WTC11 (cell line): ENCODE measurements at regions not wholly inside any gene's neighbourhood (a gene's known extent, or its start where the extent isn't known, plus 50 kb on each side); places are given as distances from the start of the nearest gene placed in this dataset.

Source experiments
- ATAC-seq: fragments of 200-7000 bp; cut with Tn5 transposase; 2 replicates; pipeline ENCODE4 v1.10.0; 2021; ENCODE audit warnings: mild to moderate bottlenecking, moderate library complexity
- CTCF ChIA-PET: fragments of 300-600 bp; sonication (Branson Sonifier 250); formaldehyde crosslinking; loops from one replicate; lab custom pipeline; 2021; ENCODE audit warnings: antibody characterized with exemption; lab: Charles Lee
- POLR2A ChIA-PET: fragments of 350-600 bp; sonication (Branson Sonifier 250); formaldehyde crosslinking; loops from one replicate; lab custom pipeline; 2021; ENCODE audit warnings: antibody characterized with exemption; lab: Charles Lee
- DNase-seq: peaks from one replicate; pipeline ENCODE4 v3.0.0; 2021; ENCODE audit warnings: low spot score
- H3K27ac Mint-ChIP-seq: 2 replicates; pipeline ENCODE4 v1.8.0; 2021; ENCODE audit warnings: mixed read lengths
- H3K27me3 Mint-ChIP-seq: 2 replicates; pipeline ENCODE4 v1.8.0; 2021; ENCODE audit warnings: low read depth, mild to moderate bottlenecking, moderate library complexity, mixed read lengths
- H3K36me3 Mint-ChIP-seq: 2 replicates; pipeline ENCODE4 v1.8.0; 2021; ENCODE audit warnings: mixed read lengths
- H3K4me1 Mint-ChIP-seq: 2 replicates; pipeline ENCODE4 v1.8.0; 2022; ENCODE audit warnings: mixed read lengths
- H3K4me3 Mint-ChIP-seq: 2 replicates; pipeline ENCODE4 v1.8.0; 2021; ENCODE audit warnings: mild to moderate bottlenecking, moderate library complexity, mixed read lengths
- H3K9me3 Mint-ChIP-seq: 2 replicates; pipeline ENCODE4 v1.8.0; 2021; ENCODE audit warnings: mixed read lengths
- ATF3 ChIP-seq: sonication (generic); formaldehyde crosslinking; conservative IDR thresholded peaks from 2 replicates; pipeline ENCODE4 v1.8.1; 2022; ENCODE audit warnings: mild to moderate bottlenecking, missing genetic modification reagents
- ATF6 ChIP-seq: sonication (generic); formaldehyde crosslinking; IDR thresholded peaks from 2 replicates; pipeline ENCODE4 v1.8.1; 2023; ENCODE audit warnings: mild to moderate bottlenecking, missing genetic modification reagents
- CREB1 ChIP-seq: sonication (generic); formaldehyde crosslinking; IDR thresholded peaks from 2 replicates; pipeline ENCODE4 v1.8.0; 2023; ENCODE audit warnings: mild to moderate bottlenecking, missing genetic modification reagents
- CTCF ChIP-seq: fragments of 200-600 bp; IDR thresholded peaks from 2 replicates; pipeline ENCODE4 v1.8.0; 2022; ENCODE audit warnings: antibody characterized with exemption
- GTF2I ChIP-seq: fragments of 250-450 bp; sonication (Bioruptor Pico); conservative IDR thresholded peaks from 2 replicates; pipeline ENCODE4 v1.4.0; 2021; ENCODE audit warnings: mild to moderate bottlenecking
- HMGA2 ChIP-seq: fragments of 250-450 bp; sonication (Bioruptor Pico); IDR thresholded peaks from 2 replicates; pipeline ENCODE4 v1.4.0; 2021; ENCODE audit warnings: mild to moderate bottlenecking, moderate library complexity
- HMGXB4 ChIP-seq: sonication (generic); formaldehyde crosslinking; IDR thresholded peaks from 2 replicates; pipeline ENCODE4 v1.8.1; 2023; ENCODE audit warnings: mild to moderate bottlenecking, moderate library complexity, missing genetic modification reagents
- IRF2 ChIP-seq: sonication (generic); formaldehyde crosslinking; IDR thresholded peaks from 2 replicates; pipeline ENCODE4 v1.8.0; 2022; ENCODE audit warnings: low read depth, missing genetic modification reagents, borderline replicate concordance
- NFATC4 ChIP-seq: fragments of 250-450 bp; sonication (Bioruptor Pico); IDR thresholded peaks from 2 replicates; pipeline ENCODE4 v1.9.0; 2021; ENCODE audit warnings: mild to moderate bottlenecking
- NR1H2 ChIP-seq: sonication (generic); formaldehyde crosslinking; IDR thresholded peaks from 2 replicates; pipeline ENCODE4 v1.9.0; 2021; ENCODE audit warnings: mild to moderate bottlenecking, moderate library complexity, missing genetic modification reagents
- SMAD3 ChIP-seq: sonication (generic); formaldehyde crosslinking; IDR thresholded peaks from 2 replicates; pipeline ENCODE4 v1.8.0; 2022; ENCODE audit warnings: missing genetic modification reagents, mild to moderate bottlenecking, borderline replicate concordance
- SOX15 ChIP-seq: fragments of 250-450 bp; sonication (Bioruptor Pico); IDR thresholded peaks from 2 replicates; pipeline ENCODE4 v1.9.0; 2021; ENCODE audit warnings: mild to moderate bottlenecking
- ZBTB21 ChIP-seq: sonication (generic); formaldehyde crosslinking; IDR thresholded peaks from 2 replicates; pipeline ENCODE4 v1.8.1; 2023; ENCODE audit warnings: mild to moderate bottlenecking, missing genetic modification reagents, borderline replicate concordance
- ZBTB43 ChIP-seq: sonication (generic); formaldehyde crosslinking; IDR thresholded peaks from 2 replicates; pipeline ENCODE4 v1.8.1; 2023; ENCODE audit warnings: mild to moderate bottlenecking, missing genetic modification reagents
- ZMAT4 ChIP-seq: fragments of 250-450 bp; sonication (Bioruptor Pico); IDR thresholded peaks from 2 replicates; pipeline ENCODE4 v1.9.0; 2021; ENCODE audit warnings: mild to moderate bottlenecking
- ZNF219 ChIP-seq: sonication (generic); formaldehyde crosslinking; IDR thresholded peaks from 2 replicates; pipeline ENCODE4 v1.8.0; 2023; ENCODE audit warnings: missing genetic modification reagents, mild to moderate bottlenecking, borderline replicate concordance
- ZNF263 ChIP-seq: sonication (generic); formaldehyde crosslinking; IDR thresholded peaks from 2 replicates; pipeline ENCODE4 v1.8.1; 2022; ENCODE audit warnings: low read depth, mild to moderate bottlenecking, moderate library complexity, missing genetic modification reagents
- ZNF317 ChIP-seq: sonication (generic); formaldehyde crosslinking; IDR thresholded peaks from 2 replicates; pipeline ENCODE4 v1.8.1; 2023; ENCODE audit warnings: low read depth, mild to moderate bottlenecking, moderate library complexity, missing genetic modification reagents, borderline replicate concordance
- ZNF532 ChIP-seq: fragments of 250-450 bp; sonication (Bioruptor Pico); IDR thresholded peaks from 2 replicates; pipeline ENCODE4 v1.9.0; 2021; ENCODE audit warnings: mild to moderate bottlenecking, borderline replicate concordance

GRCh38 chr1:29391362-29391880, 155.1 kb downstream of the PTPRU start:
- H3K9me3 Mint-ChIP-seq = no peaks in the 10 kb centered on the region
- H3K27ac Mint-ChIP-seq = no peak overlapping the region
- ATAC-seq = no peak
- TF ChIP-seq SMAD3 (no peak), ZNF263 (CRISPR knock-in tag) (no peak), ATF3 (CRISPR knock-in tag) (no peak), NFATC4 (CRISPR knock-in tag) (no peak), HMGXB4 (CRISPR knock-in tag) (no peak), IRF2 (no peak), HMGA2 (no peak), SOX15 (CRISPR knock-in tag) (no peak), ZBTB43 (no peak), ATF6 (CRISPR knock-in tag) (no peak), ZNF532 (CRISPR knock-in tag) (no peak), NR1H2 (CRISPR knock-in tag) (no peak), ZBTB21 (CRISPR knock-in tag) (no peak)
- no peak for DNase-seq
- no peaks in the 10 kb centered on the region for H3K27me3 Mint-ChIP-seq
- H3K36me3 Mint-ChIP-seq = no peaks in the 10 kb centered on the region
- POLR2A ChIA-PET = interaction anchor here (0.8 kb wide), 1 partner anchor 52 kb away, joined by 3 read pairs; no protein-coding TSS in a partner anchor
- peaks cover under 1% of the 10 kb centered on the region; the same call in 1 of the 2 replicates for H3K4me1 Mint-ChIP-seq
- H3K4me3 Mint-ChIP-seq = no peak overlapping the region
- CTCF ChIA-PET = interaction anchor here (0.8 to 1.7 kb wide), 3 partner anchors 11 to 720 kb away, joined by 3 to 8 read pairs (median 4); no protein-coding TSS in a partner anchor

GRCh38 chr1:29390491-29391361, 154.4 kb downstream of the PTPRU start:
- DNase-seq (no peak), ATAC-seq (no peak; the same call in 1 of the 2 replicates)
- ChIA-PET CTCF (interaction anchor here (1.0 to 1.7 kb wide), 3 partner anchors 59 to 721 kb away, joined by 3 to 8 read pairs (median 3); no protein-coding TSS in a partner anchor), POLR2A (interaction anchor here (0.5 kb wide), 1 partner anchor 52 kb away, joined by 3 read pairs; no protein-coding TSS in a partner anchor)
- Mint-ChIP-seq H3K4me1 (no peaks in the 10 kb centered on the region), H3K36me3 (no peaks in the 10 kb centered on the region), H3K27ac (no peak overlapping the region), H3K4me3 (no peak overlapping the region), H3K27me3 (no peaks in the 10 kb centered on the region), H3K9me3 (no peaks in the 10 kb centered on the region)
- no peak for TF ChIP-seq ZMAT4 (CRISPR knock-in tag)
- no peak for TF ChIP-seq ZNF317 (CRISPR knock-in tag)
- no peak for TF ChIP-seq CTCF
- TF ChIP-seq GTF2I (CRISPR knock-in tag) = no peak
- no peak for TF ChIP-seq ZNF219 (CRISPR knock-in tag)
- TF ChIP-seq CREB1 (CRISPR knock-in tag) = no peak
- no peak for TF ChIP-seq HMGA2
- TF ChIP-seq ATF3 (CRISPR knock-in tag) = no peak
